ENCODE measurements at regions not wholly inside any gene's neighbourhood (a gene's known extent, or its start where the extent isn't known, plus 50 kb on each side); places are given as distances from the start of the nearest gene placed in this dataset.

GRCh38 chr6:9504191-9504590 is 910.7 kb downstream of the TFAP2A start:
- peak overlapping the region; percentile 27 for H3K4me2 ChIP-seq (ENCODE audit: insufficient read depth, low read length)
- dilution Hi-C loops (cut with MboI; ENCODE audit: extremely low pct_ligation_motif_present, low sequenced_read_pairs), result no loop called here
- peaks cover 17% of the 10 kb centered on the region for H3K4me1 ChIP-seq (ENCODE audit: control insufficient read depth, extremely low read depth, insufficient read depth, low read length)
- FAIRE-seq (no peak), DNase-seq (ENCODE audit: low read depth, low spot score) (no peak)
- no TSS peak for BruUV-seq (replicated peaks)
- H3K4me3 ChIP-seq (replicated peaks in 1 of 3; ENCODE audit: insufficient read depth in 1 of 3, low read depth in 1 of 3, low read length in 3 of 3), result no peak overlapping the region
- no peaks in the 10 kb centered on the region for H3K9me1 ChIP-seq (replicated peaks; ENCODE audit: control insufficient read depth, extremely low read depth, insufficient read depth, low read length)
- H3K27me3 ChIP-seq (ENCODE audit: control insufficient read depth in 2 of 2, insufficient read depth in 2 of 2, low read length in 2 of 2), result no peaks in the 10 kb centered on the region
- no peaks in the 10 kb centered on the region for H3K9me3 ChIP-seq (replicated peaks; ENCODE audit: control insufficient read depth, insufficient read depth, low read length)
- no peaks in the 10 kb centered on the region for H3K36me3 ChIP-seq (ENCODE audit: control insufficient read depth in 2 of 2, extremely low read depth in 1 of 2, insufficient read depth in 2 of 2, low read length in 2 of 2)
- peak overlapping the region; percentile 89 for H3K9ac ChIP-seq (replicated peaks; ENCODE audit: extremely low read depth, insufficient read depth, low read length)
- TF ChIP-seq, protein P1, sequence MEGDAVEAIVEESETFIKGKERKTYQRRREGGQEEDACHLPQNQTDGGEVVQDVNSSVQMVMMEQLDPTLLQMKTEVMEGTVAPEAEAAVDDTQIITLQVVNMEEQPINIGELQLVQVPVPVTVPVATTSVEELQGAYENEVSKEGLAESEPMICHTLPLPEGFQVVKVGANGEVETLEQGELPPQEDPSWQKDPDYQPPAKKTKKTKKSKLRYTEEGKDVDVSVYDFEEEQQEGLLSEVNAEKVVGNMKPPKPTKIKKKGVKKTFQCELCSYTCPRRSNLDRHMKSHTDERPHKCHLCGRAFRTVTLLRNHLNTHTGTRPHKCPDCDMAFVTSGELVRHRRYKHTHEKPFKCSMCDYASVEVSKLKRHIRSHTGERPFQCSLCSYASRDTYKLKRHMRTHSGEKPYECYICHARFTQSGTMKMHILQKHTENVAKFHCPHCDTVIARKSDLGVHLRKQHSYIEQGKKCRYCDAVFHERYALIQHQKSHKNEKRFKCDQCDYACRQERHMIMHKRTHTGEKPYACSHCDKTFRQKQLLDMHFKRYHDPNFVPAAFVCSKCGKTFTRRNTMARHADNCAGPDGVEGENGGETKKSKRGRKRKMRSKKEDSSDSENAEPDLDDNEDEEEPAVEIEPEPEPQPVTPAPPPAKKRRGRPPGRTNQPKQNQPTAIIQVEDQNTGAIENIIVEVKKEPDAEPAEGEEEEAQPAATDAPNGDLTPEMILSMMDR (IDR thresholded peaks at IDR 0.05; ENCODE audit: extremely low read depth in 1 of 2, insufficient read depth in 1 of 2, low read depth in 1 of 2, low read length in 2 of 2), result no peak
- no peak for TF ChIP-seq EZH2 (IDR thresholded peaks at IDR 0.05; ENCODE audit: borderline replicate concordance, low read depth, low read length, severe bottlenecking)
- TF ChIP-seq JUN (IDR thresholded peaks at IDR 0.05; ENCODE audit: borderline replicate concordance, insufficient read depth, insufficient read length, low read depth), result no peak
- no peak for TF ChIP-seq POLR2A (IDR thresholded peaks at IDR 0.05; ENCODE audit: low read depth, low read length)
- no peak for TF ChIP-seq MYC (IDR thresholded peaks at IDR 0.05; ENCODE audit: low read depth, low read length)
- no peak for TF ChIP-seq POLR2AphosphoS5 (IDR thresholded peaks at IDR 0.05; ENCODE audit: insufficient read depth, low read depth, low read length)
- no peak for TF ChIP-seq FOS (IDR thresholded peaks at IDR 0.05; ENCODE audit: borderline replicate concordance, insufficient read depth, low read length)
- no peak for TF ChIP-seq GATA2 (IDR thresholded peaks at IDR 0.05; ENCODE audit: insufficient read depth, insufficient read length, low read depth, low read length)
- TF ChIP-seq MAX (IDR thresholded peaks at IDR 0.05; ENCODE audit: insufficient read depth, insufficient read length), result no peak
- no peaks in the 10 kb centered on the region for H3K79me2 ChIP-seq (ENCODE audit: control insufficient read depth, insufficient read depth, low read length)
- H4K20me1 ChIP-seq (replicated peaks; ENCODE audit: control insufficient read depth, extremely low read depth, insufficient read depth, low read length), result no peaks in the 10 kb centered on the region
- POLR2A ChIA-PET, result no interaction called here
- H3K27ac ChIP-seq (ENCODE audit: insufficient read depth, low read depth, low read length), result peak overlapping the region; percentile 98
- intact Hi-C loops (cut with micrococcal nuclease), result loop anchor here (5.0 kb wide), 1 partner anchor 78 kb away; no protein-coding TSS in a partner anchor
- CTCF ChIA-PET, result interaction anchor here (1.8 kb wide), 1 partner anchor 22 kb away, joined by 8 read pairs; no protein-coding TSS in a partner anchor
- H2AFZ ChIP-seq (ENCODE audit: low read depth, low read length), result no peak overlapping the region
